ENCODE measurements at regions not wholly inside any gene's neighbourhood (a gene's known extent, or its start where the extent isn't known, plus 50 kb on each side); places are given as distances from the start of the nearest gene placed in this dataset. TPM values are rescaled to one million over a fixed set of nuclear protein-coding genes. Genes with fewer than 3 reads are reported as not detected.

DNA sequence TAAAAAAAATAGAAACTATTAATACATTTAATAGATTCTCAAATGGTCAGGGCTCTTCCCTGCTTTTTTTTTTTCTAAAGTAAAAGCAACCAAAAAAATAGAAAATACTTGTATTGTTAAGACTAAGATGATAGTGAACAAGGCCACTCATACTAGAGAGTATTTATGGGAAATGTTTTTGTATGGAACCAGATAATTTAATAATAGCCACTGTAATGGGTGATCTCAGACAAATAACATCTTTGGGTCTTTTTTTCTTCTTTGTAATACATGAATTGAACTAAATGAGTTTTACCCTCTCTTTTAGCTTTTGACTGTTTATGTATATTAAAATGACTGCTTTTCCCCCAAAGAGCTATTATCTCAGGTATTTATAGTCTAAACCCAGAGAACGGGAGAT, 92.1 kb upstream of the ELOVL6 start:
- DNase-seq (ENCODE audit: low read depth in 2 of 3, low spot score in 2 of 3): no peak

GRCh38 chr4:110289601-110290100, 91.2 kb upstream of the ELOVL6 start:
- DNase-seq (ENCODE audit: low read depth in 2 of 3, low spot score in 2 of 3): no peak

- DNase-seq (ENCODE audit: low read depth in 2 of 3, low spot score in 2 of 3): no peak
These were observed 88.7 kb upstream of the ELOVL6 start for GRCh38 chr4:110287130-110287529.

GRCh38 chr4:110278127-110278526, 79.7 kb upstream of the ELOVL6 start:
- no peak for DNase-seq (ENCODE audit: low read depth in 2 of 3, low spot score in 2 of 3)

GRCh38 chr4:110275871-110276270, 77.5 kb upstream of the ELOVL6 start:
- no peak for DNase-seq (ENCODE audit: low read depth in 2 of 3, low spot score in 2 of 3)

GRCh38 chr4:110271986-110272385, 73.6 kb upstream of the ELOVL6 start:
- no peak for DNase-seq (ENCODE audit: low read depth in 2 of 3, low spot score in 2 of 3)

DNA sequence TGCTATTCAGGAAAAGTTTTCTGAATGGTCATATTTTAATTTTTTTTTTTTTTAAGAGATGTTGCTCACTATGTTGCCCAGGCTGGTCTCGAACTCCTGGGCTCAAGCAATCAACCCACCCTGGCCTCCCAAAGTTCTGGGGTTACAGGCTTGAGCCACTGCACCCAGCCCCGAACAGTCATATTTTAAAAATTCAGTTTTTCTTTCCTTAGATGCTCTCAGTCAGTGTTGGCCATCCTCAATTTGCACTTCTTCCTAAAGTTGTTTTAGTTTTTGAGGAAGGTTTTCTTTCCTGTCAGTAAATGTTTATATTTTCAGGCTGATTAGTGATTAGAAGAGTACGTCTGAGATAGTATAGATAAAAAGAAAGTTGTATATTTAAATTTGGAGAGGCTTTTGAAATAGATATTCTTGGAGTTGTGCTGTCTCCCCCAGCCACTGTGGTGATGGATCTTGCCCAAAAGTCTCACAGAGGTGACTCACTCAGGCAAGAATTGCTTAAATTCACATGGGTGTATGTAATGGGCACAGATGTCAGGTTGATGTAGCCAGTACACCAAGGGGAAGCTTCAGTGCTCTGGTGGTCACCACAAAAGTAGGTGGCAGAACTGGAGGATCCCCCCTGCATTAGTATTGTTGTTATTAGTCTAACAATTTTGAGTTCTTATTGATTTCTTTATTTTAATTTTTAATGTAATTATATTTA, 72.2 kb upstream of the ELOVL6 start:
- DNase-seq (ENCODE audit: low read depth in 2 of 3, low spot score in 2 of 3): no peak

- no peak for DNase-seq (ENCODE audit: low read depth in 2 of 3, low spot score in 2 of 3)
These were observed 70.4 kb upstream of the ELOVL6 start for GRCh38 chr4:110268790-110269189.

DNA sequence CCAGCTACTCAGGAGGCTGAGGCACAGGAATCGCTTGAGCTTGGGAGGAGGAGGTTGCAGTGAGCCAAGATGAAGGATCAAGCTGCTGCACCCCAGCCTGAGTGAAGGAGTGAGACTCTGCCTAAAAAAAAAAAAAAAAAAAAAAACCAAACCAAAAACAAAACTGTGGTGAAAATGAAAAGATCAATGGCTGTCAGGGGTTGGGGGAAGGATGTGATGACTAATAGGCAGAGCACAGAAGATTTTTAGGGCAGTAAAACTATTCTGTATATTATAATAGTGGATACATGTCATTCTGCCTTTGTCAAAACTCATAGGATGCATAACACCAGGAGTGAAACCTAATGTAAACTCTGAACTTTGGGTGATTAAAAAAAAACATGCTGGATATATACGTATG, 69.9 kb upstream of the ELOVL6 start:
- DNase-seq (ENCODE audit: low read depth in 2 of 3, low spot score in 2 of 3): no peak

GRCh38 chr4:110266136-110266535, 67.7 kb upstream of the ELOVL6 start:
- no peak for DNase-seq (ENCODE audit: low read depth in 2 of 3, low spot score in 2 of 3)

DNA sequence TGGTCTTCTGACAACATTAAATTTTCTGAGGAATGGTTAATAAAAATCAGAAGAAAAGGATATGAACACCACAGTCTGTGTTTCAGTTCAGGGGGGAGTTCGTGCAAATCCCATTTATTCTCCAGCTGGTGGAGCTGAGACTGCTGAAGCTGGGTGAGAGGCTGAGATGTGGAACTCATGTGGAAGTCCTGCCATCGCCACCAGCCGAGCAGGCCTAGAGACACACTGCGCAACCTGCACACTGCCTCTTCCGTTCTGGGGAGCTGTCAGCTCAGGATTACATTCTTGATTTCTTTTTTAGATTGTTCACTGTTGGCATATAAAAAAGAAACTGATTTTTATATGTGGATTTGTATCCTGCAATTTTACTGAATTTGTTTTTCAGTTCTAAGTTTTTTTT, 66.6 kb upstream of the ELOVL6 start:
- DNase-seq (ENCODE audit: low read depth in 2 of 3, low spot score in 2 of 3): no peak

GRCh38 chr4:110260299-110260698, 61.9 kb upstream of the ELOVL6 start:
- DNase-seq (ENCODE audit: low read depth in 2 of 3, low spot score in 2 of 3): no peak

DNA sequence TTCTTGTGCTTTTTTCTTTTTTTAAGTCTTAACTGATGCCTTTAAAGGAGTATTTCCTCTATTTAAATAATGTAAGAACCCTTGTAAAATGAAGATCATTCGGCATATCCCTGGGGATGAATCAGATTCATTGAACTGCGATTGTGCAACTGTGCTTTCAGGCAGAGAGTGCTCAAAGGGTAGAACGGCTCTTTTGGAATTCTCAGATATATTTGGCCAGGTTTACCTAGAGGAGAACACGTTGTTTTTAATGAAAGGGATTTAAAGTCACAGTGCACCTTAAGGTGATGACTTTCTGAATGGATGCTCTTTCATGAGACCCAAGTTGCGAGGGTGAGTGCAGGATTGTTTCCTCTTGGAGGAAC, 51.6 kb upstream of the ELOVL6 start:
- no peak for DNase-seq (ENCODE audit: low read depth in 2 of 3, low spot score in 2 of 3)

- peak in 2 of 3 donors; percentile 6 to 18 for DNase-seq (ENCODE audit: low read depth in 2 of 3, low spot score in 2 of 3)
These were observed 50.4 kb upstream of the ELOVL6 start for GRCh38 chr4:110248831-110249253.

Small RNA genes lying in the stretch of these regions (small RNA-seq; reads per million reads assigned to genes)
- gene AC108145.1 (not detected), gene HSBP1P2 (not detected), gene RNU6-205P (not detected)
